ENCODE measurements at regions not wholly inside any gene's neighbourhood (a gene's known extent, or its start where the extent isn't known, plus 50 kb on each side); places are given as distances from the start of the nearest gene placed in this dataset.
"Not testable (repeated sequence)": the region's sequence is repeated elsewhere in the genome, so short reads cannot be mapped to it uniquely, and the experiment has no call there.

DNA sequence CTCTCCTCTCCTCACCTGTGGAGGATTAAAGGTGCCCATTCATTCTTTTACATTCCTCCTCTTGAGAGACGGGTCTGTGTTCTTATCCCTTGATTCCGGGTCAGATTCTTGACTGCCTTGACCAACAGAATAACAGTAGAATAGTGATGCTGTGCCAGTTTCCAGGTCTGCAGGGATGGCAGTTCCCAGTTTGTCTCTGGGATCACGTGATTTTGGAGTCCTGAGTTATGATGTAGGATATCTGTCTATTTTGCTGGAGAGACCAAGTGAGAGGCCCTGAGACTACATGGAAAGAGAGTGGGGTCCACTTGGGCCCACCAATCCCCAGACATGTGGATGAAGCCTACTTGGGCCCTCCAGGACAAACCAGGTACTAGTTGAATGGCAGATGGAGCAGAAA, 142.8 kb downstream of the TTC8 start:
- Histone ChIP-seq H3K4me1 (no peaks in the 10 kb centered on the region), H3K4me3 (no peak overlapping the region), H3K27ac (no peak overlapping the region), H3K9me3 (no peaks in the 10 kb centered on the region), H3K36me3 (no peaks in the 10 kb centered on the region), H3K27me3 (peaks cover 15% of the 10 kb centered on the region)
- 92% methylated on average over 3 of the region's 3 CpGs for WGBS
- DNase-seq (ENCODE audit: low spot score in 2 of 2), result no peak
- TF ChIP-seq POLR2AphosphoS5 (IDR thresholded peaks at IDR 0.05) (no peak), EP300 (IDR thresholded peaks at IDR 0.05) (no peak), POLR2A (IDR thresholded peaks at IDR 0.05) (no peak)
- TF ChIP-seq, protein P1, sequence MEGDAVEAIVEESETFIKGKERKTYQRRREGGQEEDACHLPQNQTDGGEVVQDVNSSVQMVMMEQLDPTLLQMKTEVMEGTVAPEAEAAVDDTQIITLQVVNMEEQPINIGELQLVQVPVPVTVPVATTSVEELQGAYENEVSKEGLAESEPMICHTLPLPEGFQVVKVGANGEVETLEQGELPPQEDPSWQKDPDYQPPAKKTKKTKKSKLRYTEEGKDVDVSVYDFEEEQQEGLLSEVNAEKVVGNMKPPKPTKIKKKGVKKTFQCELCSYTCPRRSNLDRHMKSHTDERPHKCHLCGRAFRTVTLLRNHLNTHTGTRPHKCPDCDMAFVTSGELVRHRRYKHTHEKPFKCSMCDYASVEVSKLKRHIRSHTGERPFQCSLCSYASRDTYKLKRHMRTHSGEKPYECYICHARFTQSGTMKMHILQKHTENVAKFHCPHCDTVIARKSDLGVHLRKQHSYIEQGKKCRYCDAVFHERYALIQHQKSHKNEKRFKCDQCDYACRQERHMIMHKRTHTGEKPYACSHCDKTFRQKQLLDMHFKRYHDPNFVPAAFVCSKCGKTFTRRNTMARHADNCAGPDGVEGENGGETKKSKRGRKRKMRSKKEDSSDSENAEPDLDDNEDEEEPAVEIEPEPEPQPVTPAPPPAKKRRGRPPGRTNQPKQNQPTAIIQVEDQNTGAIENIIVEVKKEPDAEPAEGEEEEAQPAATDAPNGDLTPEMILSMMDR (IDR thresholded peaks at IDR 0.05), result no peak

DNA sequence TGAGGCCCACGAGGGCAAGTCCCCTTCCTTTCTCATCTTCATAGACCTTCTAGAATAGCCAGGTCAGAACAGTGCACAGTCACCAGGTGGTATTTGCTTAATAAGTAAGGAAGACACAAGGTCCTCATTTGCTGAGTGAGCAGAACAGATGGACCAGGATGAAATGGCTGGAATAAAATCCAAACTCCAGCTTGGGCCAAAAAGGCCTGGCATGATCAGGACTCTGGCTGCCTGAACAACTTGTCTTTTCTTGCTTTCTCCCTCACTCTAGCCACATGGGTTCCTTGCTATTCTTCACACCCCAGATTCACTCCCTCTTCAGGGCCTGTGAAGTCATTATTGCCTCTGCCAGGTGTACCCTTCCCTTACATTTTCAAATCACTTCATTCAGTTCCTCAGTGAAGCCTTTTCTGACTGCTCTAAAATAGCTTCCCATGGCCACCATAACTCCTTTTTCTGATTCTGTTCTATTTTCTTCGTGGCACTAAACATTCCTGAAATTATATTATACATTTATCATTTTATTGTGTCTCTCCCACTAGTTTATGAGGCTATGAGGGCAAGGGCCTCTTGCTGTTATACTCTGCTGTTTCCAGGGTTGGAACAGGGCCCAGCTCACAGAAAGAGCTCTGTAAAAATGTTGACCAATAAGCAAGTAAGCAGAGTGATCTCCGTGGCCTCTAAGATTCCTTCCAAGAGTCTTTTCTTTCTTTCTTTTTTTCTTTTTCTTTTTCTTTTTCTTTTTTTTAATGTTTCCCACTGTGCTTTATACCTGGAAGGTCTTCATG, 150.8 kb downstream of the TTC8 start:
- peaks cover 10% of the 10 kb centered on the region for H3K27me3 ChIP-seq
- WGBS, result 54% methylated on average over 3 of the region's 3 CpGs
- no peak for DNase-seq (ENCODE audit: low spot score in 2 of 2)

DNA sequence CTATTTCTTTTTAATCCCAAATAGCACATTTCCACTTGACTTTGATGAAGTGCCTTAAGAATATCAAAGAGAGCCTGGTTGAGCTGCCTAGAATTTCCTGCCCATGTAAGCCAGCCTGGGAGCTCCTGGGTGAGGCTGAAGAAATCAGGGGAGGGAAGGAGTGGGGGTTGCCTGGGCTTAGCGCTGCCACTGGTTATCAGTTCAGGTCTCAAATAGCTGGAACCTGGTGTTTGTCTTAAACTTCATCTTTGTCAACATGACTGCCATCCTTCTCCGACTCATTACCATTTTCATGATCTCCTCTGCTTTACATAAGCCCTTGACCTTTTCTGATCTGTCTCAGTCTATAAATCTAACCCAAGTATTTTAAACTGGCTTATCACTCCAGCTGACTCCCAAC, 151.5 kb downstream of the TTC8 start:
- Histone ChIP-seq H3K36me3 (no peaks in the 10 kb centered on the region), H3K4me3 (no peak overlapping the region), H3K27me3 (peaks cover 10% of the 10 kb centered on the region), H3K27ac (no peak overlapping the region), H3K9me3 (no peaks in the 10 kb centered on the region), H3K4me1 (no peaks in the 10 kb centered on the region)
- DNase-seq (ENCODE audit: low spot score in 2 of 2), result no peak
- WGBS, result 57% methylated on average over 2 of the region's 2 CpGs
- TF ChIP-seq POLR2A (IDR thresholded peaks at IDR 0.05) (no peak), POLR2AphosphoS5 (IDR thresholded peaks at IDR 0.05) (no peak), EP300 (IDR thresholded peaks at IDR 0.05) (no peak)
- TF ChIP-seq, protein P1 (IDR thresholded peaks at IDR 0.05), result no peak

More for the DNA sequence above, 150.8 kb downstream of the TTC8 start:
- no peak overlapping the region for H3K27ac ChIP-seq
- no peak overlapping the region for H3K4me3 ChIP-seq
- no peak for TF ChIP-seq POLR2AphosphoS5 (IDR thresholded peaks at IDR 0.05)
- TF ChIP-seq EP300 (IDR thresholded peaks at IDR 0.05), result no peak
- TF ChIP-seq, protein P1 (IDR thresholded peaks at IDR 0.05), result no peak
- no peak for TF ChIP-seq POLR2A (IDR thresholded peaks at IDR 0.05)
- no peaks in the 10 kb centered on the region for H3K36me3 ChIP-seq
- H3K9me3 ChIP-seq, result no peaks in the 10 kb centered on the region
- H3K4me1 ChIP-seq, result no peaks in the 10 kb centered on the region

DNA sequence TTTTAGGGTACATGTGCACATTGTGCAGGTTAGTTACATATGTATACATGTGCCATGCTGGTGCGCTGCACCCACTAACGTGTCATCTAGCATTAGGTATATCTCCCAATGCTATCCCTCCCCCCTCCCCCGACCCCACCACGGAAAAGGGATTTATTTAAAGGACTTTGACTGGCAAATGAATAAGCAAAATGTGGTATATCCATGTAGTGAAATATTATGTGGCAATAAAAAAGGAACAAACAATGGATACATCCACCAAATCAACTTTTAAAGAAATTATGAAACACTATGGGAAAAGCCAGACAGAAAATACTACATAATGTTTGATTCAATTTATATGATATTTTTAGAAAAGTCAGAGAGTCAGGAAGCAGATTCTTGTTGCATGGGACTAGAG, 156.5 kb downstream of the TTC8 start:
- DNase-seq (ENCODE audit: low spot score in 2 of 2); H3K4me1 ChIP-seq; H3K9me3 ChIP-seq; H3K36me3 ChIP-seq; H3K27ac ChIP-seq; H3K4me3 ChIP-seq: not testable (repeated sequence)
- WGBS, result 69% methylated on average over 4 of the region's 4 CpGs
- H3K27me3 ChIP-seq, result peaks cover 19% of the 10 kb centered on the region

DNA sequence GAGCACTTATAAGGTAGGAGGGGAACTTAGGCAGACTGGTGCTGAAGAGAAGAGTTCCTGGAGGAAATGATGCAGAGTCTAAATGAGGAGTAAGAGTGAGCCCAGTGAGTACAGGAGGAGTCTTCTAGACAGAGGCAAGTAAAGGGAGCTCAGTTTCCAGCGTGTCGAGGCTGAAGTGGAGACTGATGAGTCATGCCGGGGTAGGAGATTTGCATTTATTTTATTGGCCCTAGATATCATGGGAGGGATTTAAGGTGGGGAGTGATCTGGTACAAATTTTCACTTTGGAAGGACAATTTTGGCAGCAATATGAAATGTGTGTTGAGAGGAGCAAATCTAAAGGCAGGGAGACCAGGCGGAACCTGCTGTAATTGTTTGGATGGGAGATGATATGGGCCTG, 157.5 kb downstream of the TTC8 start:
- 85% methylated on average over 4 of the region's 4 CpGs for WGBS

More for the DNA sequence above, 157.5 kb downstream of the TTC8 start:
- Histone ChIP-seq H3K27me3 (peaks cover 19% of the 10 kb centered on the region), H3K9me3 (no peaks in the 10 kb centered on the region), H3K36me3 (no peaks in the 10 kb centered on the region), H3K4me3 (no peak overlapping the region), H3K4me1 (no peaks in the 10 kb centered on the region), H3K27ac (no peak overlapping the region)
- TF ChIP-seq POLR2AphosphoS5 (IDR thresholded peaks at IDR 0.05) (no peak), POLR2A (IDR thresholded peaks at IDR 0.05) (no peak), EP300 (IDR thresholded peaks at IDR 0.05) (no peak)
- TF ChIP-seq, protein P1 (IDR thresholded peaks at IDR 0.05), result no peak
- DNase-seq (ENCODE audit: low spot score in 2 of 2), result no peak

Data from suprapubic skin (tissue), 4 donors.